ENCODE measurements at regions not wholly inside any gene's neighbourhood (a gene's known extent, or its start where the extent isn't known, plus 50 kb on each side); places are given as distances from the start of the nearest gene placed in this dataset.

DNA sequence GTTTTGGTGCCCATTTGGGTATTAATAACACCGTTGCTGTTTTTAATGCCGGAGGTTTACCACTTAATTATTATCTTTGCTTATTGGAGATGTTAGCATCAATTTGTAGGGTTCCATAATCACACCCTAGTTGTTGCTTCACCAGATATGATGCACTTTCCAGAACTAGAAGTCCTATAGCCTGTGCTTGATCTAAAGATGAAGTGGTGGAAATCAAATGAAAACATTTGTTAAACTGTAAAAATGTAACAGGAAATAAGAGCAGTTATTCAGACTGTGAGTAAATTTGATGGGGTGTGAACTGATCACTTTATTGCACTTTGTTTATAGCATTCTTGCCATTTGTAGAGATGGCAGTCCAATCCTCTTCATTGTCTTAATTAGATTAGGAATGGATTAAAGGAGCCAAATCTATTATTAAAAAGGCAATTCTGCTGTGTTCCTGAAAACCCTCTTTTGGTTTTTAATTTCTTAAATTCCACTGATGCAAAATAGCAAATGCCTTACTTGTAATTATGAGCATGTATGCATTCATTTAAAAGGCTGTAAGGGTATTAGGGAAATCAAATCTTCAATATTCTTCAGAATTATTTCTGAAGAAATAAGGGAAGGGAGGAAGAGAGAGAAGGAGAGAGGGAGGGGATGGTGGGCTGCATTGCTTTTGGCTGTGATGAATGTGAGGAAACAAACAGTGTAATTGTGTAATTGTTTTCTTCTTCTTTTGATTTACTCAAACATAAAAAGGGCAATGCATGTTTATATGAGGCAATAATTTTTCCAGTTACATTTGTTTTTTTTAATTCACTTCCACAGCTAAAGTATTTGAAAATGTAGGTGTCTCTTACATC is 675.2 kb upstream of the WWC1 start:
- Histone ChIP-seq H3K79me1 (replicated peaks; ENCODE audit: low read length, poor library complexity, severe bottlenecking) (no peaks in the 10 kb centered on the region), H2BK120ac (ENCODE audit: low read depth, low read length) (no peak overlapping the region), H4K8ac (ENCODE audit: low read length) (no peak overlapping the region), H4K91ac (ENCODE audit: low read length) (no peak overlapping the region), H2BK12ac (ENCODE audit: low read length in 2 of 2) (no peak overlapping the region), H3K18ac (ENCODE audit: low read depth in 1 of 2, low read length in 2 of 2) (no peak overlapping the region), H3K4me2 (ENCODE audit: low read length, poor library complexity, severe bottlenecking) (no peak overlapping the region), H3K9me3 (ENCODE audit: control insufficient read depth, low read length) (no peaks in the 10 kb centered on the region), H3K14ac (ENCODE audit: low read length in 2 of 2) (no peak overlapping the region), H3K4me1 (ENCODE audit: control insufficient read depth, insufficient read depth, low read depth, low read length) (no peaks in the 10 kb centered on the region), H2BK15ac (ENCODE audit: low read depth, poor library complexity, severe bottlenecking) (no peak overlapping the region), H3K27me3 (ENCODE audit: control insufficient read depth in 1 of 2, insufficient read depth in 1 of 2, low read length in 2 of 2) (no peaks in the 10 kb centered on the region), H2BK5ac (ENCODE audit: low read depth, low read length, poor library complexity, severe bottlenecking) (no peak overlapping the region), H3K4ac (ENCODE audit: low read depth in 1 of 2, low read length in 2 of 2) (no peak overlapping the region), H2AK5ac (ENCODE audit: low read length, severe bottlenecking) (no peak overlapping the region), H3K9ac (ENCODE audit: low read length) (no peak overlapping the region), H3K23ac (ENCODE audit: low read length in 2 of 2) (no peak overlapping the region), H3K27ac (ENCODE audit: low read length, poor library complexity, severe bottlenecking) (no peak overlapping the region), H2AFZ (ENCODE audit: low read depth, low read length) (no peak overlapping the region), H3K36me3 (ENCODE audit: control insufficient read depth in 1 of 2, insufficient read depth in 2 of 2, low read depth in 1 of 2, low read length in 2 of 2) (no peaks in the 10 kb centered on the region), H3K4me3 (ENCODE audit: insufficient read depth in 1 of 2, low read depth in 1 of 2, low read length in 2 of 2) (no peak overlapping the region)
- WGBS, result no CpG with 5 or more reads among the region's 2 CpGs
- DNase-seq, result no peak

DNA sequence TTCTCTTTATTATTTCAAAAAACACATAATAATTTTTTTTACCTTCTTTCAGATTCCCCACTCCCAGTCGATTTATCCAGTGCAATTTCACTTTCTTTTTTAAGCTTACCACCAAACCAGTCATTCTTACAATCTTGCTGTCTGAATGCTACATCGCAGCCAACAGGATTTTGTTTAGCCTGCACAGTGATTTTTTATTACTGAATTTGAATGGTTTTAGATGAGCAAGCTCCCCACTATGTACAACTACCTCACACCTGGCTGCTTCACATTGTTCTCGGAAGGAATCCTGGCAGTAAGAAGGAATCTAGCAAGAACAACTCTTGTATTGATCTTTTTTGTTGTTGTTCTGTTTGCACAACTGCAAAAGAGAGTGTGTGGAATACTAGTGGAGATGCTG is 668.1 kb upstream of the WWC1 start:
- no peak for DNase-seq
- Histone ChIP-seq H2BK15ac (ENCODE audit: low read depth, poor library complexity, severe bottlenecking) (no peak overlapping the region), H3K9ac (ENCODE audit: low read length) (no peak overlapping the region), H3K4me1 (ENCODE audit: control insufficient read depth, insufficient read depth, low read depth, low read length) (no peaks in the 10 kb centered on the region), H3K18ac (ENCODE audit: low read depth in 1 of 2, low read length in 2 of 2) (no peak overlapping the region), H2AK5ac (ENCODE audit: low read length, severe bottlenecking) (no peak overlapping the region), H3K4ac (ENCODE audit: low read depth in 1 of 2, low read length in 2 of 2) (no peak overlapping the region), H3K9me3 (ENCODE audit: control insufficient read depth, low read length) (peaks cover 3% of the 10 kb centered on the region), H3K23ac (ENCODE audit: low read length in 2 of 2) (no peak overlapping the region), H3K4me3 (ENCODE audit: insufficient read depth in 1 of 2, low read depth in 1 of 2, low read length in 2 of 2) (no peak overlapping the region), H3K27ac (ENCODE audit: low read length, poor library complexity, severe bottlenecking) (no peak overlapping the region), H3K36me3 (ENCODE audit: control insufficient read depth in 1 of 2, insufficient read depth in 2 of 2, low read depth in 1 of 2, low read length in 2 of 2) (no peaks in the 10 kb centered on the region), H4K8ac (ENCODE audit: low read length) (no peak overlapping the region), H3K79me1 (replicated peaks; ENCODE audit: low read length, poor library complexity, severe bottlenecking) (no peaks in the 10 kb centered on the region), H2BK12ac (ENCODE audit: low read length in 2 of 2) (no peak overlapping the region), H3K4me2 (ENCODE audit: low read length, poor library complexity, severe bottlenecking) (no peak overlapping the region), H3K27me3 (ENCODE audit: control insufficient read depth in 1 of 2, insufficient read depth in 1 of 2, low read length in 2 of 2) (no peaks in the 10 kb centered on the region), H2BK120ac (ENCODE audit: low read depth, low read length) (no peak overlapping the region), H2AFZ (ENCODE audit: low read depth, low read length) (no peak overlapping the region), H3K14ac (ENCODE audit: low read length in 2 of 2) (no peak overlapping the region), H4K91ac (ENCODE audit: low read length) (no peak overlapping the region), H2BK5ac (ENCODE audit: low read depth, low read length, poor library complexity, severe bottlenecking) (no peak overlapping the region)
- 80% methylated on average over 3 of the region's 3 CpGs for WGBS

DNA sequence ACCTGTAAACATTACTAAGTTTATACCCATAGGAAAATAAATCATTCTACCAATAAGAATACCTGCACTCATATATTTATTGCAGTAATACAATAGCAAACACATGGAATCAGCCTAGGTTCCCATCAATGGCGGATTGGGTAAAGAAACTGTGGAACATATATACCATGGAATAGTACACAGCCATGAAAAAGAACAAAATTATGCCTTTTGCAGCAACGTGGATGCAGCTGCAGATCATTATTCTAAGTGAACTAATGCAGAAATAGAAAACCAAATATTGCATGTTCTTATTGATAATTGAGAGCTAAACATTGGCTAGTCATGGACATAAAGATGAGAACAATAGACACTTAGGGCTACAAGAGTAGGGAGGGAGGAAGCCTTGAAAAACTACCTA is 667.4 kb upstream of the WWC1 start:
- Histone ChIP-seq H3K79me1 (replicated peaks; ENCODE audit: low read length, poor library complexity, severe bottlenecking) (no peaks in the 10 kb centered on the region), H4K8ac (ENCODE audit: low read length) (no peak overlapping the region), H2BK15ac (ENCODE audit: low read depth, poor library complexity, severe bottlenecking) (no peak overlapping the region), H3K9me3 (ENCODE audit: control insufficient read depth, low read length) (peaks cover 3% of the 10 kb centered on the region), H3K9ac (ENCODE audit: low read length) (no peak overlapping the region), H4K91ac (ENCODE audit: low read length) (no peak overlapping the region), H3K18ac (ENCODE audit: low read depth in 1 of 2, low read length in 2 of 2) (no peak overlapping the region), H3K14ac (ENCODE audit: low read length in 2 of 2) (no peak overlapping the region), H2AFZ (ENCODE audit: low read depth, low read length) (no peak overlapping the region), H2BK5ac (ENCODE audit: low read depth, low read length, poor library complexity, severe bottlenecking) (no peak overlapping the region), H3K4ac (ENCODE audit: low read depth in 1 of 2, low read length in 2 of 2) (no peak overlapping the region), H2AK5ac (ENCODE audit: low read length, severe bottlenecking) (no peak overlapping the region), H3K27ac (ENCODE audit: low read length, poor library complexity, severe bottlenecking) (no peak overlapping the region), H3K4me2 (ENCODE audit: low read length, poor library complexity, severe bottlenecking) (no peak overlapping the region), H3K36me3 (ENCODE audit: control insufficient read depth in 1 of 2, insufficient read depth in 2 of 2, low read depth in 1 of 2, low read length in 2 of 2) (no peaks in the 10 kb centered on the region), H3K27me3 (ENCODE audit: control insufficient read depth in 1 of 2, insufficient read depth in 1 of 2, low read length in 2 of 2) (no peaks in the 10 kb centered on the region), H2BK12ac (ENCODE audit: low read length in 2 of 2) (no peak overlapping the region), H2BK120ac (ENCODE audit: low read depth, low read length) (no peak overlapping the region), H3K4me1 (ENCODE audit: control insufficient read depth, insufficient read depth, low read depth, low read length) (no peaks in the 10 kb centered on the region), H3K4me3 (ENCODE audit: insufficient read depth in 1 of 2, low read depth in 1 of 2, low read length in 2 of 2) (no peak overlapping the region), H3K23ac (ENCODE audit: low read length in 2 of 2) (no peak overlapping the region)
- WGBS, result 89% methylated on average over 1 of the region's 2 CpGs
- no peak for DNase-seq

DNA sequence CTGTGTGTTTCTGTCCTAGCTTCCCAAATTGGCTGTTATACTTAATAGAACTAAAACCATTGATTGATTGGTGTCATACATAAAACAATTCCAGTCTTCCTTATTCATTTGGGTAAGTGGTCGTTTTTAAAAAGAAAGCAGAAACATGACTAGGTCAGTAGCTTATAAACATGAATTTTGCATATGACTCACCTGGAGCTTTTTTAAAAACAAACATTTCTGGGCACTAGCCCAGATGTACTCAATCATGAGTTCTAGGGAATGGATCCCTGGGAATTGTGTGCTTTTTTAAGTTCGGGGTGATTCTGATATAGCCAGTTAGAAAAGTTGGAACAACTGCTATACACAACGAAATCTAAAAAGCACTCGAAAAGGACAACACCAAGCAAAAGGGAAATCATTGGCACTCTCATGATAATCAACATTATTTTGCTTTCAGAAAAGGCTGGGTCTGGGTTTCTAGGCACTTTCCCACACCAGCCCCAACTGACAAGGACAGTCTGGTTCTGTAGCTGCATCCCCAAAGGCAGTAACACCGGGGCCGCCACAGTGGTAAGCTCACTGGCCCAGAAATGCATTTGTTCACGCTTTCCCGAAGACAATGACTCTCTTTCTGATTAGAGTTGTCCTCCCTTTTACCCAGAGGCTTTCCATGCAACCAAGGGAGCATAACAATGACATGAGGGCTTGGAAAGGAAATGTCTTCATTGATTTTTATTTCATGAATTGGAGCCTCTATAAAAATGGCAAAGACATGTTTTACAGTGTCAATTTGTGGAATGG is 664.9 kb upstream of the WWC1 start:
- Histone ChIP-seq H3K4me3 (ENCODE audit: insufficient read depth in 1 of 2, low read depth in 1 of 2, low read length in 2 of 2) (no peak overlapping the region), H3K27me3 (ENCODE audit: control insufficient read depth in 1 of 2, insufficient read depth in 1 of 2, low read length in 2 of 2) (no peaks in the 10 kb centered on the region), H3K14ac (ENCODE audit: low read length in 2 of 2) (no peak overlapping the region), H3K27ac (ENCODE audit: low read length, poor library complexity, severe bottlenecking) (no peak overlapping the region), H3K4me2 (ENCODE audit: low read length, poor library complexity, severe bottlenecking) (no peak overlapping the region), H2BK5ac (ENCODE audit: low read depth, low read length, poor library complexity, severe bottlenecking) (no peak overlapping the region), H3K23ac (ENCODE audit: low read length in 2 of 2) (no peak overlapping the region), H2AK5ac (ENCODE audit: low read length, severe bottlenecking) (no peak overlapping the region), H4K8ac (ENCODE audit: low read length) (no peak overlapping the region), H2BK120ac (ENCODE audit: low read depth, low read length) (no peak overlapping the region), H3K4me1 (ENCODE audit: control insufficient read depth, insufficient read depth, low read depth, low read length) (no peaks in the 10 kb centered on the region), H3K9me3 (ENCODE audit: control insufficient read depth, low read length) (peaks cover 3% of the 10 kb centered on the region), H3K79me1 (replicated peaks; ENCODE audit: low read length, poor library complexity, severe bottlenecking) (no peaks in the 10 kb centered on the region), H2BK15ac (ENCODE audit: low read depth, poor library complexity, severe bottlenecking) (no peak overlapping the region), H4K91ac (ENCODE audit: low read length) (no peak overlapping the region), H3K18ac (ENCODE audit: low read depth in 1 of 2, low read length in 2 of 2) (no peak overlapping the region), H3K36me3 (ENCODE audit: control insufficient read depth in 1 of 2, insufficient read depth in 2 of 2, low read depth in 1 of 2, low read length in 2 of 2) (no peaks in the 10 kb centered on the region), H3K9ac (ENCODE audit: low read length) (no peak overlapping the region), H2AFZ (ENCODE audit: low read depth, low read length) (no peak overlapping the region), H2BK12ac (ENCODE audit: low read length in 2 of 2) (no peak overlapping the region), H3K4ac (ENCODE audit: low read depth in 1 of 2, low read length in 2 of 2) (no peak overlapping the region)
- DNase-seq, result no peak
- WGBS, result 97% methylated on average over 7 of the region's 8 CpGs
